ENCODE measurements at regions not wholly inside any gene's neighbourhood (a gene's known extent, or its start where the extent isn't known, plus 50 kb on each side); places are given as distances from the start of the nearest gene placed in this dataset.

GRCh38 chr14:100399052-100399849, 76.1 kb downstream of the SLC25A47 start:
- no peak for DNase-seq

GRCh38 chr14:100400115-100400514, 77.0 kb downstream of the SLC25A47 start:
- DNase-seq, result no peak

GRCh38 chr14:100401031-100401692, 78.0 kb downstream of the SLC25A47 start:
- DNase-seq, result no peak

DNA sequence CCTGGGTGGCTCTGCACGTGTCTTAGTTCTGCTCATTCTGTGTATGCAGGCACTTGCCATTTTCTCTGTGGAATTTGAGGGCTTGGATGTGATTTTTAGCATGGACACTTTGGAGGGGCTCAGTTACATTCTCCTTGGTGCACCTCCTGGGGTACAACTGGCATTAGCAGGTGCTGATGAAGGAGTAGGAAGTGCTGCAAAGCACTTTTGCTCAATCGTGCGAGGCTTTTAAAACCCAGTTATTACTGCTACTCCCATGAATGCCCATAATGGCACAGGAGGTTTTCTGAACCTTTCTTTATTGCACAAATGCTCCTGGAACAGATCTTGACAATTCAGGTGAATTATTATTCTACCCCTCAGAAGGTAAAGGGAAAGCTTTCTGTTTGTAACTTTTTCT, 78.7 kb downstream of the SLC25A47 start:
- no peak for DNase-seq

GRCh38 chr14:100402631-100403030, 79.5 kb downstream of the SLC25A47 start:
- DNase-seq, result no peak

GRCh38 chr14:100403105-100403504, 80.0 kb downstream of the SLC25A47 start:
- DNase-seq, result no peak

DNA sequence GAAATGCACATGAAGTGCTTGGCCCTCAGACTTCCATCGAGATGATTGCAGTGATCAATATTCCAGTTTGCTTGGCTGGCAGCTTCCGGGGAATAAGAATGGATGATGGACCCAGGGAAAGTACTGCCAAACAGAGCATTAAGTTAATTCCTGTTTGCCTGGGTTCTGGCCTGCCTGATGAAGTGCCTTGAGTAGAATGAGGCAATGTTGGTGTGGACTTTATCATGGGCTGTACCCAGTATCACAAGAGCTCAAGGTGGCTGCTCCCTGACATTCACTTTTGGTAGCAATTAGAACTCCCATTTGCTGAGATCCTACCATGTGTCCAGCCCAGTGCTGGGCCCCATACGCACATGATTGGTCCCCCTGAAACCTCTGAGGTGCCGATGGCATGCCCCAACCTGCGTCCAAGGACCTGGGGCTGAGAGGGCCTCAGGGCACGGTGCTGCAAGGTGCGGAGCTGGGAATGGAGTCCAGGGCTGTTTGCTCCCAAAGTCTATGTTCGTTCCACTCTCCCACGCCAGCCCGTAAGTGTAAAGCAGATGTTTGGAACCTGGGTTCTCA, 80.7 kb downstream of the SLC25A47 start:
- no peak for DNase-seq

DNA sequence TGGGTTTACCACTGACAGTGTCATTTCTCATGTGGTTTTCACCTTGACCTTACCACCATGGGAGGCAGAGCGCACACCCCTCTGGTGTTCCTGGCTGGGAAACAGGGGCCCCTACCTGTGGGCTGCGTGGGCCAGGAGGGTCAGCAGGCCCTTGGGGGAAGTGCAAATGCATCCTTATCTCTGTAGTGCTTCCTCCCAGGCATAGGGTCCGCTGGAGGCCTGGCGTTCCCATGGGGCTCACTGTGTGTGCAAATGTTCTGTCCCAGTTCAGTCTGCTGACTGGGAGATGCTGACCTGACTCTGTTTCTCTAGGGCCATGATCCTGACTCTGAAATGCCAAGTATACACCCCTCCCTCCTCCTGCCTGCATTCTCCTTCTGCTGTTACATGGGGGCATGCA, 81.3 kb downstream of the SLC25A47 start:
- DNase-seq, result no peak

DNA sequence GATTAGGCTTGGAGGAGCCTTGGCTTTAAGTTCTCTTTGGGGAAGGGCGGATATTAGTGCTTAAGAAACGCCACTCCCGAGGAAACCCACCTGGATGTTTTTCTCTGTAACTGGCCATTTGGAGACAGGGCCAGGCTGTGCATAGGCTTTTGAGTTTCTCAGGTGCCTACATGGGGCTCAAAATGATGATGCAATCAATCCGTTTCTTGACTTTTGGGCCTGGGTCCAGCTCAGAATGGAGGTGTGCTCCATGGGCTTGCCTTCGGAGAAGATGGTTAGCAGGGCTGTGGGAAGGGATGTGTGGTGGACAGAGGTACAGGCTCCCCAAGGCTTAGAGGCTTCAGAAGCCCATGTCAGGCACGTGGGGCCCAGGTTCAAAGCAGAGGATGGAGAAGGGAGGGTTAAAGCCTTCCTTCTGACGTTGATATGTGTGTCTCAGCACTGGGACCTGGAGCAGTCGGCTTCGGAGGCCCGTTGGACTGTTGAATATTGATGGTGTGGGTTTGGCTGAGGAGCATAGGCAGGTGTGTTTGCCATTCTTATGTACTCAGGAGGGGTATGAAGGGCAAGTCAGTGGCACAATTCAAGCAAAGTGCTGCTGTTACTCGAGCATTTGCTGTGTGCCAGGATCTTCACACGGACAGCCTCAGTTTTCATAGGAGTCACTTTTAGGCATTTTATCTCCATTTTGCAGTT, 82.8 kb downstream of the SLC25A47 start:
- DNase-seq, result no peak

DNA sequence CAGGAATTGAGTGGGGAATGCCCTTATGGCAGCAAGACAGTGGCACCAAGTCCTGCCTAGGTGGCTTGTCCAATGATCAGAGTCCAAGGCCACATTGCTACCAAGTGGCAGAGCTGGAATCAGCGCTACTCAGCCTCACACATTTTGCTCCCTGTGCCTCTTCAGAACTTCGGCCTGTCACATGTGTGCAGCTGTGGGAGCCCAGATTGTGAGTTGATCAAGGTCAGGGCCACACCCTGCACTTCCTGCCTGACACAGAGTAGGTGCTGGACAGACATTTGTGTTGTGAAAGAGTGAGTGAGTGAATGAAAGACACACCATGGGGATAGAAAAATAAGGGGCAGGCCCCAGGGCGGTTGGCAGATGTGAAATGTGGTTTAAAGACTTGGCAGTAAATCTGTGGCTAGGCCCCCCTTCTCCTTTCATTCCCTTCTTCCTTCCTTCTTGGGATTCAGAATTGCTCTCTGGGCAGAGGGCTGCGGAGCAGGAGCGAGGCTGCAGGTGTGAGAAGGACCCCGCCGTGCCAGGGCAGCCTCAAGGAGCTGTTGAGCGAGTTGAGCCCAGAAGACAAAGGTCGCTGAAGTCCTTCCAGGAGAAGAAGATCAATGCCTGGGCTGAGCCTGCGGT, 83.5 kb downstream of the SLC25A47 start:
- no peak for DNase-seq

DNA sequence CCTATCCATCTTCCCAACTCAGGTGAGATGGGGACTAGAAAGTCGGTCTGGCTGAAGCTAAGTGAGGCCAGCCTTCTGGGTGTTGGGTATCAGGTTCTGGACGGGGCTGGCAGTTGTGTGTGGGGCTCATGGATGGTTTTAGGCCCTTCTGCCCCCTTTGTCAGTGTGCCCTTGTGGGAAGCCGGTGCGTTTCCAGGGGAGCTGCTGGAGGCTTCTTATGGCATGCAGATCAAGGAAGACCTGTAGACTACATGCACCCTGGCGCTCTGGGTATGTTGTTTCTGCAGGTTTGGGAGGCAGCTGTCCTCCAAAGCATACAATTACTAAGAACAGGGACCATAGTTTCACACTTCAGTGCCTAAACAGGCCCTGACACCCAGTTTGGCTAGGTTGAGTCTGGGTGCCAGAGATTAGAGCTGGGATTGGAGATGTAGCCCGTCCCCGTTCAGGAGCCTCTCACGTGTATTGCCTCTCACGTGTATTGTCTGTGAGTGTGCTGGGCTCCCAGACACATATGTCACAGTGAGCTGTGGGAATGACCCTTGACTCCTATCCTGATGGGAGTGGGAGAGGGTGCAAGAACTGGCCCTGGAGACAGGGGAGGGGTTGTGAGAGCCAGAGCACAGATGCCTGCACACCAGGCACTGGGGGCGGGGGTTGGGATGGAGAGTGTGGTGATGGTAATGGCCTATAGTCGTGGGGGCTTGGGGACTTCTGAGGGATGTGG, 84.4 kb downstream of the SLC25A47 start:
- no peak for DNase-seq

GRCh38 chr14:100408350-100409002, 85.3 kb downstream of the SLC25A47 start:
- no peak for DNase-seq

- DNase-seq, result no peak
These were observed 85.8 kb downstream of the SLC25A47 start for GRCh38 chr14:100409003-100409360.

DNA sequence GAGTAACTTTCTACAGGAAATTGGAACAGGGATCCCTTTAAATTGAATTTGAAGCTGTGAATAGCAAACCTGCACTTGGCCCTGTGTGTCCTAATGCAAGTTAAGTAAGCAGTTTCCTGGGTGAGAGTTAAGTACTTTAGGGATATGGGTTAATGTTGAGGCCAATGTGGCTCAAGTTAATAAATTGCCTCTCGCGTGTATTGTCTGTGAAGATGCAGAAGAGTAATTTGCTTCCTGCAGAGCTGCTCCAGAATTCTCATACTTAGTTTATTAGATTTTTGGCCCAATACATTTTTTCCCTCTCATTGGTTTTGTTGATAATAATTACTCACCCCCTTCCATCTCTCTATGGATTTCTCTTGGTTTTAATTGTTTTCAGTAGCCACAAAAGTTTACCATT, 86.5 kb downstream of the SLC25A47 start:
- no peak for DNase-seq

DNA sequence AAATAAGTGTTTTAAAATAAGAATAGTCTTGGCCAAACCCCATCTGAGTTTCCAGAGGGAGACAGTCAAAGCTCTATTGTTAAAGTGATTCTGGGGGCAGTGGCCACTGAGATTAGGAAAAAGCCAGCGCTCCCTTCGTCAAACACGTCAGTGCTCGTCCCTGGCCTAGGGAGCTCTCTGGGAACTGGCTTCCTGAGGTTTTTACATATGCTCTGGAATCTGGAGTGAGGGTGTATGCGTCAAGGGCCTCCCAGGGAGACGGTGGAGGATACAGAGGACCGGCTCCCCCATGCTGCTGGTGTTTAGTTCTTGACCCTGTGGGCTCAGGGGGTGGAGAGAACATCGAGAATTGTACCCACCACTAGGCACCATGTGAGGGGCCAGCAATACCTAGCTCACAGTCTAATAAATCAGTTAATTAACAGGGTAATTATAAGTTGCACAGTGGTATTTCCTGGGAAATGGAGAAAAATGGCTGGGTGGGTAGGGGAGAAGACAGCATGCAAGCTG, 87.0 kb downstream of the SLC25A47 start:
- no peak for DNase-seq

DNA sequence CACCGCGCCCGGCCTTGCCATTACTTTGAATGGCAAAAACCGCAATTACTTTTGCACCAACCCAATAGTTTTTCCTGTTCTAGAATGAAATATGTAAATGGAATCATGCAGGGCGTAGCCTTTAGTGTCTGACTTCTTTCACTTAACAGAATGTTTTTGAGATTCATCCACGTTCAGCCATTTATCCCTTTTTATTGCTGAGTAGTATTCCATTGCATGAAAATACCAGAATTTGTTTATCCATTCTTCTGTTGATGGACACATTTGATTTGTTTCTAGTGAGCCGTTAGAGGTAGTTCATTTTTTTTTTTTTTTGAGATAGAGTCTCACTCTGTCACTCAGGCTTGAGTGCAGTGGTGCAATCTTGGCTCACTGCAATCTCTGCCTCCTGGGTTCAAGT, 90.6 kb downstream of the SLC25A47 start:
- no peak for DNase-seq

DNA sequence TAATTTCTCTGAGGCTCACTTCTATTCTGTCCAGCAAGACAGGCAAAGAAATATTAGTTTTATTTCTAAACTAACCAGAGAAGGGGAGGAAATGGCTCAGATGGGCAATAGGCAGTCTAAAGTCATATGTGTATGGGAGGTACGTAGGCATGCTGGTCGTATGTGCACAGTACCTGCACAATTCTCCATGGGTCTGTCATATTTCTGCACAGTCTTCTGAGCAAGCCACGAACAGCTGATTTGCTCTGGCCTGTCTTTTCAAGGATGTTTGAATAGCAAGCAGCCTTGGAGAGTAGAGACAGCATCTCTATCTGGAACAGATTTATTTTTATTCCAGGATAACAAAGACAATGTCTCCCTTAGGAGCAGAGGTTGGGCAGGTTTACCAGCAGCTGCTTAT, 92.1 kb downstream of the SLC25A47 start:
- no peak for DNase-seq

GRCh38 chr14:100416081-100416680, 93.0 kb downstream of the SLC25A47 start:
- DNase-seq, result no peak

- DNase-seq, result no peak
These were observed 94.1 kb downstream of the SLC25A47 start for GRCh38 chr14:100416921-100417860.

- DNase-seq, result no peak
These were observed 96.7 kb downstream of the SLC25A47 start for GRCh38 chr14:100419856-100420255.

Measured in GDM1 (cell line).